ENCODE measurements at regions not wholly inside any gene's neighbourhood (a gene's known extent, or its start where the extent isn't known, plus 50 kb on each side); places are given as distances from the start of the nearest gene placed in this dataset.

DNA sequence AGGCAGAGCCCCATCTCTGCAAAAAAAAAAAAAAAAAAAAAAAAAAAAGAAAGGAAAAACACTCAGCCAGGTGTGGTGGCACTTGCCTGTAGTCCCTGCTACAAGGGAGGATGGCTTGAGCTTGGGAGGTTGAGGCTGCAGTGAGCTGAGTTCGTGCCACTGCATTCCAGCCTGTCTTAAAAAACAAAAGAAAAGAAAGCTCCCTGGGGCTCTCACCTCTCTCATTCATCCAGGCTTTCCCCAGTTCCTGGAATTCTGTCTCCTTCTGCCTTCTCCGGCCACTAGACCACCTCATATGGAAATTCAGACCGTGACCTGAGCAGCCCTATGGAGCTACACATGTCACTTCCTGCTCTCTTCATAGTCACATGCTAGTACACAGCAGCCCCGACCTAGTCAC, 101.1 kb upstream of the TAB2 start:
- no peak for DNase-seq (ENCODE audit: low spot score)

- no peak for DNase-seq (ENCODE audit: low spot score)
These were observed 100.0 kb upstream of the TAB2 start for GRCh38 chr6:149217466-149217888.

- DNase-seq (ENCODE audit: low spot score), result no peak
These were observed 99.0 kb upstream of the TAB2 start for GRCh38 chr6:149218471-149218870.

DNA sequence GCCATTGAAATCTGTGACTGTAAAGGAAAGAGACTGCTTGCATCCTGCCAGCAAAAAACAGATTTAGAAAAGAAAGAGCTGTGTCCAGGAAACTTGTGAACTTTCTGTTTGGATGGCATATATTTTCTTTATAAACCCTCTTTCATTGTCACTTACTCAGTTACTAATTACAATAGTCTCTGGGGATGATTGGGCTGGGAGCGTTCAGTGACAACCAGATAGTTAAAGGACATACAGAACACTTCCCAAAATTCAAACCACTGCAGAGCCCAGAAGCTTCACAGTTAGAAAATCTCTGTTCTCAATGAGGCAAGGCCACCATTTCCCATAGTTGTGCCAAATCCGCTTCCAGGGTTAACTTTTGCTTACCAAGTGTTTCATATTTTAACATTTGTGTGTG, 98.6 kb upstream of the TAB2 start:
- no peak for DNase-seq (ENCODE audit: low spot score)

DNA sequence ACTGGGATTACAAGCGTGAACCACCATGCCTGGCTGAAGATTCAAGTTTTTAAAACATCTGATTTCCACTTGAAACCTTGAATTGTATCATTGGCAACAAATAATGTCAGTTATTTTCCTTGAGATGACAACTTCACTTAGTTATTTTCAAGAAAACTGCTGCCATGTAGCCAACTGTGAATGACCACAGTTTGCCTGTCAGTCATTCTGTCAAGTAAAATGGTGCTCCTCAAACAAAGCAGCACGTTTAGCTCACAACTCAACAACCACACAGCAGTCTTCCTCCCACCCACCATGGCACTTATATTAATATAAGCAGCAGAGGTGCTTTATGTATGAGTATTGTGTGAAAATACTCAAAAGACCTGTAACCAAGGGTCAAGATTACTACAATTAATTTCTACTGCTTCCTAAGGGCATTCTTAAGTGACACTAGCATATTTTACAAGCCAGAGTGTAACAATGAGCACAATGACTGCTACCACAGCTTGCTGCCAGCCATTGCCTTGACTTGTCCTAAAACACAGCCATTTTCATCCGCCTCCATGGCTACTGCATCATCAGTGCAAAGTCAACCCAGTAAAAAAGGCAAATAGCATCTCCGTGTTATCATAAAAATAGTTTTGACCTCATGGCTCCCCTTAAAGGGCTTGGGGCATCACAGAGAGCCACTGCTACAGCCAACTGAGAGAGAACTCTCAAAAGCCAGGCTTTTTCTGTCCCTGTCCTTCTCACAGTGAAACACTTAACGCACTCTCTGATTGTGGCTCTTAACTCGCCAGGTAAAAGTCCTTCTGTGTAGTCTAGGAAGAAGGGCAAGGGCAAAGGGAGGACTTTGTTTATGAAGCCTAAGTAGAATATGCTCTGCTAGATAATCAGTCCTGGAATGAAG, 96.4 kb upstream of the TAB2 start:
- no peak for DNase-seq (ENCODE audit: low spot score)

DNA sequence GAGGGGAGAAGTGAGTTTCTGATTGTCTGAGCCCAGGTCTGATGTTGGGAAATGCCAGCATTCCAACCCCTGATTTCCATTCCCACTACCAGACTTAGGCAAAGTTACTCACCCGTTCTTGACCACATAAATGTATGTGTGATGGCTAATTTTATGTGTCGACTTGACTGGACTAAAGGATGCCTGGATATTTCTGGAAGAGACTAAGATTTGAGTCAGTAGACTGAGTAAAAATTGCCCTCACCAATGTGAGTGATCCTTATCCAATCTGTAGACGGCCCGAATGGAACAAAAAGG, 95.8 kb upstream of the TAB2 start:
- DNase-seq (ENCODE audit: low spot score), result peak; percentile 28

GRCh38 chr6:149223120-149223903, 94.2 kb upstream of the TAB2 start:
- no peak for DNase-seq (ENCODE audit: low spot score)

DNA sequence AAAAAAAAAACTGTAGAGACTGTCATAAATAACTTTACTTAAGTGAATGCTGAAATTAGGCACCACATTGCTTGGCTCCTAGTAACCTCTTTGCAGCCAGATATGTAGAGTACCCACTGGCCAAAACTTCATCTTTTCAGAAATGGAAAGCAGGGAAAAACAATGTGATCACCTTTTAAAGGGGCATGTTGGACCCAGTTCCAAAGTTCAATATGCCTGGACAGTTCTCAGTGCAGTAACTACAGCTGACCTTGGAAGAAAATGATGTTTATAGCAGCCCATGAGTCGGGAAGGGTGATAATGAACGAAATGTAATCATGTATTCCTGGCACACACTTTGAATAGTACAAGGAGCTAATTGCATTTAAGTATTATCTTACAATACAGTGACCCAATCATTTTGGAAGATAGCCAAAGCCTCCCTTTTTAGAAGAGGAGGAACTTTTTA, 93.6 kb upstream of the TAB2 start:
- DNase-seq (ENCODE audit: low spot score), result no peak

DNA sequence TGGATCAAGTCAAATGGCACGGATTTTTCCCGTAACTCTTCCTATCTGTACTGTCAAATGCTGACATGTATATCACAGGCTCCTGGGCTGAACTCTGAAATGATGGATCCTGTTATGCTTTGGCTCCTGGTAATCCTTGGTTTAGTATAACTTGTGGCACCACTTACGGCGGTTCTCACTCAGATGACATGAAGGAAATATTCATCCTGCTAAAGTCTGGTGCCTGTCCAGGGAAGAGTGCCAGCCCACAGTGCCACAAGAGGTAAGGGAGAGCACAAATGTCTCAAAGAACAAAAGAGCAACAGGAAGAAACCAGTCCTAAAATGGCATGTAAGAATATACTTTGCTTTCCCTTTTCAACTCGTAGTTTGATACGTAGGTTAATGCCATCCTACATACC, 93.1 kb upstream of the TAB2 start:
- no peak for DNase-seq (ENCODE audit: low spot score)

DNA sequence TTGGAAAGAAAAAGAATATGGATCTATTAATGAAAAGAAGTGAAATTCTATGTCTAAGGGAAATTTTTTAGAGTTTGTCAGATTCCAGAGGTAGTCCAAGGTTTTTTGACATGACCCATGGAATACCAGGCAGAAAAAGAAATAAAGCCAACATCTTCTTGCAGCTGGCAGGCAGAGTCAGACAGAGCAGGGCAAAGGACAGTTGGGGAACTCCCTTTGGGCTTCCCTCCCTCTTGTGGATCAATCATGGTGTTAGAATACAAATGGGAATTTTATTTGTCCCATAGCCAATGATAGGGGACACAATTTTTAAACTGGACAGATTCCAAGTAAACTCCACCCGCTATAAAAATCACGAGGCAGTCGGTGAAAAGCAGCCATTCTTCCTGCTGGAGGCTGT, 92.1 kb upstream of the TAB2 start:
- no peak for DNase-seq (ENCODE audit: low spot score)

DNA sequence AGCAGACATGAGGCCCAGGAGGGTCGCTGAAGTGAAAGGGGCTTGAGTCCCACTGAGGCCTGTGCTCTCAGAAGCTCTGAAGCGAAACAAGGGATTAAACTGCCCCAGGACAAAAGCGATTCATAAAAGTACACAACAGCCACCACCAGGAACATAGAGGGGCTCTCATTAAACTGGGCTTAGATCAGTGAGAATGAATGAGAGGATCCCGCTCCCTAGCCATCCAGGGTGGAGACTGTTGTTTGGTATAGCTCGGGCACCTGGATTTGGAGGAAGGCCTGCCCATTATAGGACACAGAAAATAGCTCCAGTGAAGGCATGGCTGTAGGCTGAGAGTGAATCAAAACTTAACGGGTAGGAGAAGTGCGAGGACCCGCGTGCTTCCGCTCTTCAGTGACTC, 91.6 kb upstream of the TAB2 start:
- no peak for DNase-seq (ENCODE audit: low spot score)

GRCh38 chr6:149227796-149228195, 89.7 kb upstream of the TAB2 start:
- DNase-seq (ENCODE audit: low spot score), result no peak

DNA sequence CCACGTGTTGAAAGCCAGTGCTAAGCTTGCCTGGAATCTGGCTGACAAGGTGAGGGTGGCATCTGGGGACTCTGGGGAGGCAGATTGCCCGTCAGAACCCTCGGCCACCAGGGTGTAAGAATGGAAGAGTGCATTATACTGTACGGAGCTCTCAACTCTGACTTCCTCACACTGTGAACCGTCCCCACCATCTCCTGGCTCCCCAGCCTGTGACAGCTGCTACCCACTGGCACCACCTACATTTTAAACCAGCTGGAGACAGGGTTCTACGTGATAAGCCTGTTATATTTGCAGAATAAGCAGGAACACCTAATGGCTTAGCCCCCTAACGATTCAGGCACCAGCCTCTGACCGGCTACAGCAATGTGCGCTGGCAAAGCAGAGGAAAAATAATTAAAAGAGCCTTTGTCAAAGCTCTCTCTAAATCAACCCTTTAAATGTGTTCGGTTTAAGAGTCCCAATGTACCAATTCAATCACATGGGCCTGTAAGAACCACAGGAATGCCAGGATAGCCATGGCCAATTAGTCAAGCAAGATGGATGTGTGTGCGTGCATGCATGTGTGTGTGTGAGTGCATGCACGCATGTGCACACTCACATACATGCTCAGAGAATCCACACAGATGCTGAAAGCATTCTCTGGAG, 89.1 kb upstream of the TAB2 start:
- no peak for DNase-seq (ENCODE audit: low spot score)

- no peak for DNase-seq (ENCODE audit: low spot score)
These were observed 88.4 kb upstream of the TAB2 start for GRCh38 chr6:149229096-149229495.

DNA sequence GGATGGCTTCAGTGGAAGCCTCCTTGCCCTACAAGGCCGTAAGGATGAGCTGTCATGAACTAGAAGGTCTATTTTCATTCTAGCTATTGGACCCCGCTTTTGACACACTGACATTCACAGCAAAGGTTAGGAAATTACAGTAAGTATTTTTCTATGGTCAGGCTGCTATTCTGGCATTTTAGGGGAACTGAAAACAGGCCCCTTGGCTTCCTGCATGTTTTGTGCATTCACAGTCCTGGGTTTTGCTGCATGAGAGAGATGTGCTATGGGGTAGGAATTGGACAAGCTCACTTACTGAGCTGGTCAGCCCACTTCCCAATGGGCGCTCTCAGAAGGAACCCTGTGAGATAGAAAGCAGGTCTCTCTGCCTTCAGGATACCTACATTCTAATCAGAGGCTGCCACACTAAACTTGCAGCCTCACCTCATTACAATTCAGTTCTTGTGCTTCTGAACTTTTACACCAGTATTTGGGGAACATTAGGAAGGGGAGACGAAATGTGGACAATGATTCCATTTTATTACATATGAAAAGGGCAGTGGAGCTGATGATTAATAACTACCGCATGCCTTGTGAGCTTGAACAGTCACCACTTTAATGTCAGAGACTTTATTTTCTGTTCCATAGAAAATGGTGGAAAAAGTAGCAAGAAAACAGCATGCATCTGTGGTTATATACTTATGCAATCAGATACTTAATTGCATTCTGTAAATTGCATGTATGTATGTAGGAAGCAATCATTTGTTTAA, 86.6 kb upstream of the TAB2 start:
- DNase-seq (ENCODE audit: low spot score), result no peak

DNA sequence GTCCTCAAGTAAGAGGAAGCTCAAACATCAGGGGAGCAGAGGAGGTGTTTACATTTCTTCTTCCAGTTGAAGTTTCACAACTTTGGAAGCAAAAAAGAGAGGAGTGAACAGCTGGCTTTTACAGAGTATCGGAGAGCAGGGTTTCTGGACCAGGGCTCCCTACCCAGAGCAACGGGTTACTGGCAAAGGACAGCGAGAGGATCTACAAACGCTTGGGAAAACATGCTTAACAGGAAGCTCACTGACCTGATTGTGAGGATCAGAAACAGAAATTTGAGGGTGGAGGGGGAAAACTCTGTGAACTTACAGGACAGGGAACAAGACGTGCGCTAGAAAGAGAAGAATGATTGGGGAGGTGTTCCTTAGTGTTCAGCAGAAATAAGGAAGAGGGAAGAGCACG, 85.7 kb upstream of the TAB2 start:
- no peak for DNase-seq (ENCODE audit: low spot score)

DNA sequence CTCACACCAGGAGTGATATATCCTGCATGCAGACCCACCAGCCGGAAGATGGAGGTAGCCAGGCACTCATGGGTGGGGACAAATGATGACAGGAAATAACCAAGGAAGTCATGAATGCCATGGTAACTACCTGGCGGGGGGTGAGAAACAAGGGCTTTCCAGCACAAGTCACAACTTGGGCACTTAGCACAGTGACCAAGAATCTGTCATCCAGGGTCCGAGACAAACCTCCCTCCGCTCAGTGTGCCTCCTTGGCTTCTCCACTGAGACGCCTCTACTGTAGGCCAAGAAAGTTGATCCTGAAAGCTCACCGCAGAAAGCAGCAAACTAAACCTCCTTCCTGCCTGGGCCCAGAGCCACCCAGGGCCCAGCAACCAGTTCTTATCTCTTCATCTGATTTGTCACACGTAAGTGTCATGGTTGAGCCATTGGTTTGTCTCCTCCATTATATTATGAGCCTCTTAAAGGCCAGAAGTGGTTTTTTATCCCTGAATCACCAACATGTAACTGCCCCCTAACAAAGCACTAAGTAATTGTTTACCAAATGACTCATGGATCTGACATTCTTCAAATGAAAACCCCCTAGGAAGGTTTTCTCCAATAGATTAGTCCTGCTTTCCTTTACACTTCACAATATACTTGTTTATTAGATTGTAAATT, 84.3 kb upstream of the TAB2 start:
- DNase-seq (ENCODE audit: low spot score), result peak; percentile 63

DNA sequence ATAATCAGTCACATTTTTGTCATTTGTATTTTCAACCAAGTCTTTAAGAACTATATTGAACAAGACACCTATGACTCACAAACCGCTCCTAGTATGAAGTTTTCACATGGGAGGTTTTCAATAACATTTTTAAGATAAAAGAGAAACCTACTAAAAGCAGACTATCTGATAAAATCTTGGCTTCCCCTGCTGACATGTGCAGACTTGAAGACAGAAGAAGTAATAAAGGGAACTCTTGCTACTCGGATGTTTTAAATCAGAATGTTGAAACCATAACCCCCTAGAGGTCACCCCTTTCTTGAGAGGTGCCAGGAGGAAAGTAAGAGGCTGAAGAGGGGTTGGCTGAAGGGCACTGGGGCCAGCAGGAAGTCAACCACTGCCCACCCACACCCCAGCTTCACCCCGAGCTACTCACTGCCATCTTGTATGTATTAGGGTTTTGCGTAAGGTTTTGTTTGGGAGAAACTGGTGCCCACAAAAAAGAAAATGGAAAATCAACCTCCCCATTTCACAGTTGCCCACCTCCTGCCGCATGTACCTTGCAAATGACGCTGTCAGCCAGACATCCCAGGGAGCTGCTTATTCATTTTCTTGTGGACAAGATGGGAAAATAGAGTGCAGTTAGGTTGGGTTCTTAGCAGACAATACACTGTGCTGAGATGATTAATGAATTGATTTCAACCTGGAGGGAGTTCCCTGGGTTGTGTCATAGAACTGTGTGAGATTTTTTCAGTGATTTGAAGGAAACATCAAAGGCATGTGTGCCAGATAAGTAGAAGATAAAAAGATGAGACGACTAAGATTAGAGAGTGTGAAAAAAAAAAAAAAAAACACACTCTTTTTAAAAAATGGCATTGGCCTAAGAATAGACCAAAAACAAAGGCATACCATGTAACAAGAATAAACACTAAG, 83.2 kb upstream of the TAB2 start:
- no peak for DNase-seq (ENCODE audit: low spot score)

DNA sequence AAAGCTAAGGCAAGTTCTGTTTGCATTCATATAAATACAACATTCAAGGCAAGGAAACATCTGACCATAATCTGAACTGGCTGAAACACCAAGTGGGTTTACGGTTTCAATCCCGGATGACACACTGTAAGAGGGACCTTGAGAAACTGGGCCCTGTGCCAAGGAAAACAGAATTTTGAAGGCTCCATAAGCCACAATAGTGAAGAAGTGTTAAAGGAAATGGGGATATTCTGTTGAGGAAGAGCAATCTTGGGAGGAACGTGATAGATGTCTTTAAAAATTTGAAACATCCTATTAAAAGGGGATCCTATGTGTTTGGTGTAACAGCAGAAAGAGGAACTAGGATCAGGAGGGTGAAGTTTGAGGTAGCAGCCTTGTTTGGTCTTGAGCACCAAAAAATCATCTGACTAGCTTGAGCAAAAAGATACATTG, 82.4 kb upstream of the TAB2 start:
- no peak for DNase-seq (ENCODE audit: low spot score)

DNA sequence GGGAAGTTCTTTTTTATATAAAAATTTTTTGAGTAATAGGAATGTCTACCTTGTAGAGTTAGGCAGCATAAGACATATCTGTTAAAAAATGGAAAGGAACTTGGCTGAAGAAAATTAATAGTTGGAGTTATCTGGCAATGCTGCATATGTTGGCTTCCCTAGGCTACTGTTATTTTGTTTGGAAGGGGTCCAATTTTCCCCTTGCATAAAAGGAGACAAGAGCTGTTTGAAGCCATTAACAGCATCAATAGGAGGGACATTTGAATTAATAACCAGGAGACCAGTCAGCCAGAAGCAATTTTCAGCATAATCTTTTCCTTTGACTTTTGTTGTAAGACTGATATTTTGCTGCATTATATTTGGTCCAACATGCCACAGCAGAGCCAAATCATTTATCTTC, 80.9 kb upstream of the TAB2 start:
- no peak for DNase-seq (ENCODE audit: low spot score)

DNA sequence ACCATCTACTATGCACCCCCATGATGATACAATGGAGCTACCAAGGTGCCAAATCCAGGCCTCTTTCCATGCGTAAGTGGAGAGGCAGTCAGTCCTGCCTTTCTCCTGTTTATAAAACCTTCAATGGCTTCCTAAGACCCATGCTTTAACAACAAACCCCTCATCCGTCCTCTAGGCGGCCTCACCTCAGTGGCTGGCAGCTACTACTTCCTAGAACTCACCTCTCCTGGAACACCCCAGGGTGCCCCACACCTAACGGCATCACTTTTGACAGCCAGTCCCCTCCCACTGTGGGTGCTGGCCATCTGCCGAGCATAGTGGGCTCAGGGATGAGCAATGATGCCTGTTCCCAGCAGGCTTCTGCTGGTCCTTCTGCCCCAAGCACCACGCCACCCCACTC, 80.0 kb upstream of the TAB2 start:
- DNase-seq (ENCODE audit: low spot score), result no peak

Measured in GM03348 (cell line).